GM12873 (cell line): ENCODE measurements at regions not wholly inside any gene's neighbourhood (a gene's known extent, or its start where the extent isn't known, plus 50 kb on each side); places are given as distances from the start of the nearest gene placed in this dataset.

Experiments used
- CTCF ChIP-seq: IDR thresholded peaks from 2 replicates; pipeline ENCODE4 v1.5.1; 2012; ENCODE audit warnings: low read depth, mild to moderate bottlenecking, moderate library complexity, low read length, control low read depth; ENCODE audit not compliant: insufficient read depth; ENCODE audit errors: missing control alignments

GRCh38 chr2:226477221-226478108 lies 322.2 kb downstream of the IRS1 start:
- TF ChIP-seq CTCF: no peak

GRCh38 chr2:226475650-226476049 lies 324.0 kb downstream of the IRS1 start:
- TF ChIP-seq CTCF: no peak

GRCh38 chr2:226474131-226474530 lies 325.5 kb downstream of the IRS1 start:
- no peak for TF ChIP-seq CTCF

GRCh38 chr2:226471987-226472470 lies 327.6 kb downstream of the IRS1 start:
- no peak for TF ChIP-seq CTCF

GRCh38 chr2:226467633-226468032 lies 332.0 kb downstream of the IRS1 start:
- no peak for TF ChIP-seq CTCF

GRCh38 chr2:226467221-226467620 lies 332.4 kb downstream of the IRS1 start:
- no peak for TF ChIP-seq CTCF

- no peak for TF ChIP-seq CTCF
These were observed 333.0 kb downstream of the IRS1 start for GRCh38 chr2:226466589-226466988.
